H1 (cell line): ENCODE measurements at regions not wholly inside any gene's neighbourhood (a gene's known extent, or its start where the extent isn't known, plus 50 kb on each side); places are given as distances from the start of the nearest gene placed in this dataset.

Source experiments
- CTCF ChIA-PET: fragments of 300-600 bp; sonication (Branson Sonifier 250); formaldehyde crosslinking; loops from one replicate; lab custom pipeline; 2021; ENCODE audit not compliant: partially characterized antibody; lab: Charles Lee
- POLR2A ChIA-PET: fragments of 300-600 bp; sonication (Branson Sonifier 250); formaldehyde crosslinking; loops from one replicate; lab custom pipeline; 2021; ENCODE audit warnings: inconsistent platforms; ENCODE audit not compliant: partially characterized antibody; lab: Charles Lee
- DNase-seq, 2 experiments: peaks; one replicate each; pipeline versions ENCODE4 v3.0.0 to v3.0.0-alpha.2; 2010 to 2022; ENCODE audit warnings: low spot score in 2 of 2, low read depth in 1 of 2, mixed read lengths in 1 of 2
- FAIRE-seq: peaks from 2 replicates; lab custom pipeline; 2011; peaks lifted over from hg19 to GRCh38; lab: Jason Lieb, UNC
- H2AFZ ChIP-seq: 2 replicates; pipeline ENCODE4 v1.8.1; 2012; ENCODE audit warnings: low read length, inconsistent platforms
- H2AK5ac ChIP-seq: 2 replicates; pipeline ENCODE4 v1.6.1; 2013; ENCODE audit warnings: low read depth, low read length
- H2BK120ac ChIP-seq: replicated peaks from 2 replicates; pipeline ENCODE3; 2013; ENCODE audit warnings: low read depth, low read length, inconsistent platforms
- H2BK12ac ChIP-seq: 2 replicates; pipeline ENCODE4 v1.6.1; 2013; ENCODE audit warnings: low read depth, low read length
- H2BK15ac ChIP-seq: 2 replicates; pipeline ENCODE4 v1.6.1; 2013; ENCODE audit warnings: low read length
- H2BK20ac ChIP-seq: 2 replicates; pipeline ENCODE4 v1.6.1; 2013; ENCODE audit warnings: low read length
- H2BK5ac ChIP-seq: 2 replicates; pipeline ENCODE4 v1.6.1; 2013; ENCODE audit warnings: low read depth, low read length
- H3K14ac ChIP-seq: 2 replicates; pipeline ENCODE4 v1.6.1; 2013; ENCODE audit warnings: inconsistent platforms; ENCODE audit not compliant: insufficient read length
- H3K18ac ChIP-seq: 2 replicates; pipeline ENCODE4 v1.6.1; 2013; ENCODE audit warnings: low read length; ENCODE audit errors: extremely low read depth
- H3K23ac ChIP-seq: 2 replicates; pipeline ENCODE4 v1.6.1; 2013; ENCODE audit warnings: inconsistent platforms; ENCODE audit not compliant: insufficient read length
- H3K23me2 ChIP-seq: 2 replicates; pipeline ENCODE4 v1.6.1; 2013; ENCODE audit warnings: low read depth, low read length
- H3K27ac ChIP-seq: 2 replicates; pipeline ENCODE4 v1.6.1; 2011; ENCODE audit warnings: low read depth, low read length, inconsistent platforms
- H3K27me3 ChIP-seq, 4 experiments: replicated peaks in 1 of 4; 1 replicate in 1 of 4; 2 replicates in 3 of 4; pipeline versions ENCODE4 v1.6.1 to v1.8.1; 2011 to 2013; ENCODE audit warnings: low read length in 3 of 4, mild to moderate bottlenecking in 3 of 4, inconsistent platforms in 2 of 4, mixed read lengths in 2 of 4, moderate library complexity in 1 of 4; ENCODE audit not compliant: control insufficient read depth in 3 of 4, insufficient read depth in 3 of 4; ENCODE audit errors: extremely low read depth in 1 of 4
- H3K36me3 ChIP-seq, 4 experiments: 2 replicates each; pipeline versions ENCODE4 v1.6.1 to v1.8.1; 2011 to 2013; ENCODE audit warnings: mild to moderate bottlenecking in 4 of 4, low read length in 3 of 4, moderate library complexity in 2 of 4, control low read depth in 1 of 4, inconsistent platforms in 1 of 4; ENCODE audit not compliant: insufficient read depth in 4 of 4, control insufficient read depth in 2 of 4
- H3K4ac ChIP-seq: replicated peaks from 2 replicates; pipeline ENCODE3; 2013; ENCODE audit warnings: low read length, low read depth, mixed read lengths, inconsistent platforms; ENCODE audit not compliant: insufficient read length
- H3K4me1 ChIP-seq, 4 experiments: replicated peaks in 1 of 4; 1 replicate in 1 of 4; 2 replicates in 3 of 4; pipeline versions ENCODE4 v1.6.1 to v1.8.1; 2011 to 2013; ENCODE audit warnings: low read length in 3 of 4, inconsistent platforms in 2 of 4, mixed read lengths in 1 of 4; ENCODE audit not compliant: insufficient read depth in 4 of 4, control insufficient read depth in 3 of 4
- H3K4me2 ChIP-seq, 2 experiments: 2 replicates each; pipeline versions ENCODE4 v1.6.1 to v1.8.1; 2011 to 2013; ENCODE audit warnings: low read depth in 2 of 2, low read length in 2 of 2, control low read depth in 1 of 2, inconsistent platforms in 1 of 2, mild to moderate bottlenecking in 1 of 2; ENCODE audit not compliant: insufficient read depth in 1 of 2
- H3K4me3 ChIP-seq, 4 experiments: fragments of 200-600, 300-600 bp in 1 of 4; sonication (generic), shearing (Covaris generic), sonication (Bioruptor Twin) in 1 of 4; 2 replicates each; pipeline versions ENCODE4 v1.5.1 to v1.8.1; 2011 to 2016; ENCODE audit warnings: low read length in 4 of 4, low read depth in 3 of 4, control low read depth in 2 of 4, inconsistent platforms in 2 of 4, mild to moderate bottlenecking in 2 of 4, mixed read lengths in 1 of 4, moderate library complexity in 1 of 4; ENCODE audit not compliant: insufficient read depth in 2 of 4; ENCODE audit errors: extremely low read depth in 1 of 4
- H3K56ac ChIP-seq: replicated peaks from 2 replicates; pipeline ENCODE3; 2013; ENCODE audit warnings: low read depth, mild to moderate bottlenecking, mixed read lengths, low read length, inconsistent platforms; ENCODE audit not compliant: insufficient read length
- H3K79me1 ChIP-seq: 2 replicates; pipeline ENCODE4 v1.6.1; 2013; ENCODE audit warnings: low read depth, low read length, control low read depth
- H3K79me2 ChIP-seq, 2 experiments: 2 replicates each; pipeline versions ENCODE4 v1.6.1 to v1.8.1; 2012 to 2013; ENCODE audit warnings: low read length in 2 of 2, mild to moderate bottlenecking in 2 of 2, inconsistent platforms in 1 of 2; ENCODE audit not compliant: insufficient read depth in 2 of 2, control insufficient read depth in 1 of 2
- H3K9ac ChIP-seq, 4 experiments: replicated peaks in 1 of 4; 1 replicate in 1 of 4; 2 replicates in 3 of 4; pipeline versions ENCODE4 v1.6.1 to v1.8.1; 2011 to 2013; ENCODE audit warnings: low read depth in 3 of 4, low read length in 3 of 4, control low read depth in 2 of 4, mild to moderate bottlenecking in 2 of 4, moderate library complexity in 2 of 4, inconsistent platforms in 1 of 4; ENCODE audit errors: extremely low read depth in 1 of 4
- H3K9me3 ChIP-seq, 2 experiments: 2 replicates each; pipeline versions ENCODE4 v1.6.1 to v1.8.1; 2012 to 2013; ENCODE audit warnings: mild to moderate bottlenecking in 2 of 2, moderate library complexity in 2 of 2, control low read depth in 1 of 2, inconsistent platforms in 1 of 2, low read depth in 1 of 2, low read length in 1 of 2, mixed read lengths in 1 of 2; ENCODE audit not compliant: insufficient read depth in 2 of 2
- H4K20me1 ChIP-seq, 2 experiments: replicated peaks in 1 of 2; 2 replicates each; pipeline versions ENCODE3 to v1.8.1; 2011 to 2013; ENCODE audit warnings: inconsistent platforms in 2 of 2, low read length in 2 of 2, mild to moderate bottlenecking in 1 of 2; ENCODE audit not compliant: insufficient read depth in 2 of 2, control insufficient read depth in 1 of 2
- H4K5ac ChIP-seq: 2 replicates; pipeline ENCODE4 v1.6.1; 2013; ENCODE audit warnings: low read length, low read depth, mixed read lengths, inconsistent platforms; ENCODE audit not compliant: insufficient read length
- H4K8ac ChIP-seq: 2 replicates; pipeline ENCODE4 v1.8.0; 2013; ENCODE audit warnings: mild to moderate bottlenecking, moderate library complexity, low read length, inconsistent platforms; ENCODE audit not compliant: insufficient read depth; ENCODE audit errors: extremely low read depth
- H4K91ac ChIP-seq: replicated peaks from 2 replicates; pipeline ENCODE3; 2013; ENCODE audit warnings: low read length, mixed read lengths, inconsistent platforms; ENCODE audit not compliant: insufficient read length
- BCL11A ChIP-seq, 2 experiments: IDR thresholded peaks; one replicate each; pipeline ENCODE4 v1.6.1; 2011; ENCODE audit warnings: low read depth in 2 of 2, low read length in 2 of 2, mild to moderate bottlenecking in 2 of 2
- CHD2 ChIP-seq: IDR thresholded peaks from 2 replicates; pipeline ENCODE4 v1.6.1; 2012; ENCODE audit warnings: low read length, improper control_type of control experiment
- POLR2AphosphoS5 ChIP-seq: IDR thresholded peaks from 2 replicates; pipeline ENCODE4 v1.6.1; 2011; ENCODE audit warnings: low read depth, low read length
- SIX5 ChIP-seq: IDR thresholded peaks from 2 replicates; pipeline ENCODE4 v1.6.1; 2011; ENCODE audit warnings: mild to moderate bottlenecking, low read depth, low read length
- SP1 ChIP-seq: IDR thresholded peaks from 2 replicates; pipeline ENCODE4 v1.6.1; 2011; ENCODE audit warnings: low read depth, low read length
- TAF1 ChIP-seq: IDR thresholded peaks from 2 replicates; pipeline ENCODE4 v1.6.1; 2011; ENCODE audit warnings: mild to moderate bottlenecking, low read depth, low read length
- YY1 ChIP-seq: IDR thresholded peaks from 2 replicates; pipeline ENCODE4 v1.6.1; 2011; ENCODE audit warnings: low read depth, mild to moderate bottlenecking, low read length
- WGBS, 2 experiments: shearing (Covaris generic) in 1 of 2; methylation state at CpG; one replicate each; pipeline versions ENCODE4 v1.1.6 to v1.1.7; 2013 to 2015; ENCODE audit warnings: low lambda C conversion rate in 2 of 2, mixed read lengths in 2 of 2, inconsistent platforms in 1 of 2, low coverage in 1 of 2, missing lambda C conversion rate in 1 of 2; ENCODE audit not compliant: insufficient replicate concordance in 2 of 2, insufficient coverage in 1 of 2, insufficient read length in 1 of 2; ENCODE audit errors: extremely low coverage in 1 of 2, missing lambda C conversion rate in 1 of 2; 5-methylcytosine and 5-hydroxymethylcytosine counted together
- TF ChIP-seq, protein P1 (sequence below): IDR thresholded peaks from 2 replicates; pipeline ENCODE4 v1.6.1; 2012; ENCODE audit warnings: low read length, inconsistent platforms

DNA sequence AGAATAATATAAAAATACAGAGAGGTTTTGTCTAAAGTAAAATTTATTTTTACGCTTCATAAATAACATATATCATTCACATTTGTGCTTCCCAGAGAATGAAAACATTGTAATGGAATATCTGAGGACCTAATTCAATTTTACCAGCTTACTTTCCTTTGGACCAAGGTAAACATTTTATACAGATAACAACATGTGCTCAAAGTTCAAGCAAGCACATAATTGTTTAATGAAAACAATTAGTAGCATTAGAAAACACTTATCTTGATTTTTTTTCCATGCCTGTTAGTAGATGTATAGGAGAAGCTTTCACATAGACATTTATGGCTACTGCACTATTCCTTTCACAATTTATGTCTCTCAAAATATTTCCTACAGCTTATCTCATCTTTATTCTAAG lies 400.0 kb downstream of the ZIC1 start:
- ChIA-PET POLR2A (no interaction called here), CTCF (interaction anchor here (0.5 kb wide), 1 partner anchor 51 kb away, joined by 3 read pairs; no protein-coding TSS in a partner anchor)
- H4K91ac ChIP-seq: no peak overlapping the region
- no peak overlapping the region for H3K27ac ChIP-seq
- no peaks in the 10 kb centered on the region for H4K20me1 ChIP-seq
- no peak overlapping the region for H2AK5ac ChIP-seq
- H2BK120ac ChIP-seq: no peak overlapping the region
- no peak overlapping the region for H3K23ac ChIP-seq
- FAIRE-seq (no peak), DNase-seq (no peak)
- H3K9me3 ChIP-seq: no peaks in the 10 kb centered on the region
- WGBS, 2 experiments: 91% methylated on average over 1 of the region's 1 CpG; no CpG with 5 or more reads in 1 of the 2 experiments
- H2AFZ ChIP-seq: no peak overlapping the region
- no peak overlapping the region for H2BK20ac ChIP-seq
- H3K27me3 ChIP-seq: no peaks in the 10 kb centered on the region
- no peak overlapping the region for H3K14ac ChIP-seq
- H4K8ac ChIP-seq: no peak overlapping the region
- TF ChIP-seq POLR2AphosphoS5: no peak
- no peak for TF ChIP-seq BCL11A (IDR thresholded peaks at IDR 0.05; ENCODE audit: low read depth in 2 of 2, low read length in 2 of 2)
- no peak for TF ChIP-seq YY1
- no peak for TF ChIP-seq SP1
- TF ChIP-seq SIX5: no peak
- TF ChIP-seq CHD2: no peak
- TF ChIP-seq, protein P1, sequence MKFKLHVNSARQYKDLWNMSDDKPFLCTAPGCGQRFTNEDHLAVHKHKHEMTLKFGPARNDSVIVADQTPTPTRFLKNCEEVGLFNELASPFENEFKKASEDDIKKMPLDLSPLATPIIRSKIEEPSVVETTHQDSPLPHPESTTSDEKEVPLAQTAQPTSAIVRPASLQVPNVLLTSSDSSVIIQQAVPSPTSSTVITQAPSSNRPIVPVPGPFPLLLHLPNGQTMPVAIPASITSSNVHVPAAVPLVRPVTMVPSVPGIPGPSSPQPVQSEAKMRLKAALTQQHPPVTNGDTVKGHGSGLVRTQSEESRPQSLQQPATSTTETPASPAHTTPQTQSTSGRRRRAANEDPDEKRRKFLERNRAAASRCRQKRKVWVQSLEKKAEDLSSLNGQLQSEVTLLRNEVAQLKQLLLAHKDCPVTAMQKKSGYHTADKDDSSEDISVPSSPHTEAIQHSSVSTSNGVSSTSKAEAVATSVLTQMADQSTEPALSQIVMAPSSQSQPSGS: no peak
- TF ChIP-seq TAF1: no peak
- no peak overlapping the region for H2BK15ac ChIP-seq
- H3K36me3 ChIP-seq: no peaks in the 10 kb centered on the region
- no peak overlapping the region for H3K4me3 ChIP-seq
- no peak overlapping the region for H3K18ac ChIP-seq
- no peak overlapping the region for H2BK12ac ChIP-seq
- no peaks in the 10 kb centered on the region for H3K4me1 ChIP-seq
- no peaks in the 10 kb centered on the region for H3K23me2 ChIP-seq
- H3K79me2 ChIP-seq: no peaks in the 10 kb centered on the region
- H2BK5ac ChIP-seq: no peak overlapping the region
- no peak overlapping the region for H3K56ac ChIP-seq
- H4K5ac ChIP-seq: no peak overlapping the region
- no peak overlapping the region for H3K9ac ChIP-seq
- H3K79me1 ChIP-seq: no peaks in the 10 kb centered on the region
- no peak overlapping the region for H3K4ac ChIP-seq
- H3K4me2 ChIP-seq: no peak overlapping the region
